ENCODE measurements at regions not wholly inside any gene's neighbourhood (a gene's known extent, or its start where the extent isn't known, plus 50 kb on each side); places are given as distances from the start of the nearest gene placed in this dataset.

GRCh38 chr9:27943501-27943900 is 370.2 kb upstream of the C9orf72 start:
- intact Hi-C loops (cut with DNase I; ENCODE audit: low total_unique reads) = no loop called here
- WGBS, 2 donors = 69 to 70% methylated on average over 1 of the region's 1 CpG
- no peak for DNase-seq (ENCODE audit: low spot score in 2 of 2)
- no peak overlapping the region for H3K4me3 ChIP-seq (ENCODE audit: low read depth, poor library complexity, severe bottlenecking)
- TF ChIP-seq CTCF (IDR thresholded peaks at IDR 0.05) (no peak), POLR2A (IDR thresholded peaks at IDR 0.05) (no peak)

DNA sequence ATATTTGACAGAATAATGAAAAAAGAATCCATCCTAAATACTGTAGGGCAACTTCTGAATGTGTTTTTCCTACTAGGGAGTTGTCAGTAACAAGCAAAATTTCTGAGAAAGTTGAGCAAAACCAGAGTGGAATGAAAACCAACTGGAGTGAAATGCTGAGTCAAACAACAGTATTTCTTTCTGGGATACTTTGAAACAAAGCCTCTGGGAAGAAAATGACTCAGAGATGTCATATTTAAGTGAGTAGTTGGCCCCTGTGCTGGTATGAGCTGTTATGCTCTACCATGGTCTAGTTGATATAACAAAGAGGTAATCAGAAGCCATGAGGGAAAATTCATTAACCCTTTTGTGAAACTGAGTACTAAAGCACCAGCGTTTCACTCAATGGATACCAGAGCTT is 372.1 kb upstream of the C9orf72 start:
- no peak for TF ChIP-seq POLR2A (IDR thresholded peaks at IDR 0.05)
- H3K4me3 ChIP-seq (ENCODE audit: low read depth, poor library complexity, severe bottlenecking) = no peak overlapping the region
- intact Hi-C loops (cut with DNase I; ENCODE audit: low total_unique reads) = no loop called here
- WGBS, 2 donors = 43 to 90% methylated on average over 1 of the region's 1 CpG
- no peak for DNase-seq (ENCODE audit: low spot score in 2 of 2)

- no peak for TF ChIP-seq POLR2A (IDR thresholded peaks at IDR 0.05)
- no peak for TF ChIP-seq CTCF (IDR thresholded peaks at IDR 0.05)
- no peak for DNase-seq (ENCODE audit: low spot score in 2 of 2)
- H3K4me3 ChIP-seq (ENCODE audit: low read depth, poor library complexity, severe bottlenecking) = no peak overlapping the region
- intact Hi-C loops (cut with DNase I; ENCODE audit: low total_unique reads) = no loop called here
- 90 to 91% methylated on average over 8 of the region's 8 CpGs for WGBS, 2 donors
Observed at GRCh38 chr9:27950382-27950781, 377.1 kb upstream of the C9orf72 start.

DNA sequence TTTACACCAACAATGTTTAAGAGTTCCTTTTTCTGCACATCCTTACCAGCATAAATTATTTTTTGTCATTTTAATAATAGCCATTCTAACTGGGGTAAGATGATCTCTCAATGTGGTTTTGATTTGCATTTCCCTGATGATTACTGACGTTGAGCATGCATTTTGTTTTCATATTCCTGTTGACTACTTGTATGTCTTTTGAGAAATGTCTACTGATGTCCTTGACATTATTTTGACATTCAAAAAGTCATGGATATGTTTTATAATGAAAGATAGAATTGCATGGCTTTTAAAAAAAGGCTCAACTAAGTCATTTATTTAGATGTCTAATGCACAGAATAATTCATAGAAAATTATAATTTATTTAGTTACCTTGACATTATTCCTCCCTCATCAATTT is 381.6 kb upstream of the C9orf72 start:
- TF ChIP-seq CTCF (IDR thresholded peaks at IDR 0.05) (no peak), POLR2A (IDR thresholded peaks at IDR 0.05) (no peak)
- intact Hi-C loops (cut with DNase I; ENCODE audit: low total_unique reads) = no loop called here
- no peak for DNase-seq (ENCODE audit: low spot score in 2 of 2)
- 37% methylated on average over 1 of the region's 1 CpG for WGBS, 2 donors
- H3K4me3 ChIP-seq (ENCODE audit: low read depth, poor library complexity, severe bottlenecking) = no peak overlapping the region

DNA sequence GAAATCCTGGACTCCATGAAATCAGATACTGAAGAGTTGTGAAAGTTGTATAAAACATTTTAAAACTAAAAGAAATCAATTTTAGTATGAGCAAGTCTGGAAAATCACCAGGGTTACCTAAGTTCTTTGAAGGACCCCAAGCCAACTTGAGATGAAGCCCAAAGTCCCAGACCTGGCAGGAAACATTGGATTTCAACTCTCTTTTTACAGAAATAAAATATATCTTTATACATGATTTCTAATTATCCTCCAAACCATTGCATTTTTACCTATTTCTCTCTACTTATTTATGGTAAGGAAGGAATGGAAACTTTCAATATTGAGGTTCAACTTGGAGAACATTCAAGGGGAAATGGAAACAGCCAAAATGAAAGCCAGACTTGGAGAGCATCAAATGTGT is 390.6 kb upstream of the C9orf72 start:
- intact Hi-C loops (cut with DNase I; ENCODE audit: low total_unique reads) = no loop called here
- TF ChIP-seq POLR2A (IDR thresholded peaks at IDR 0.05) = no peak
- TF ChIP-seq CTCF (IDR thresholded peaks at IDR 0.05) = no peak
- no peak for DNase-seq (ENCODE audit: low spot score in 2 of 2)
- H3K4me3 ChIP-seq (ENCODE audit: low read depth, poor library complexity, severe bottlenecking) = no peak overlapping the region

GRCh38 chr9:27967210-27967609 is 393.9 kb upstream of the C9orf72 start:
- TF ChIP-seq POLR2A (IDR thresholded peaks at IDR 0.05) (no peak), CTCF (IDR thresholded peaks at IDR 0.05) (no peak)
- intact Hi-C loops (cut with DNase I; ENCODE audit: low total_unique reads) = no loop called here
- WGBS, 2 donors = 23 to 32% methylated on average over 2 of the region's 2 CpGs
- no peak overlapping the region for H3K4me3 ChIP-seq (ENCODE audit: low read depth, poor library complexity, severe bottlenecking)
- DNase-seq (ENCODE audit: low spot score in 2 of 2) = no peak

Measured in lower leg skin (tissue), 4 donors.